ENCODE measurements at regions not wholly inside any gene's neighbourhood (a gene's known extent, or its start where the extent isn't known, plus 50 kb on each side); places are given as distances from the start of the nearest gene placed in this dataset.

DNA sequence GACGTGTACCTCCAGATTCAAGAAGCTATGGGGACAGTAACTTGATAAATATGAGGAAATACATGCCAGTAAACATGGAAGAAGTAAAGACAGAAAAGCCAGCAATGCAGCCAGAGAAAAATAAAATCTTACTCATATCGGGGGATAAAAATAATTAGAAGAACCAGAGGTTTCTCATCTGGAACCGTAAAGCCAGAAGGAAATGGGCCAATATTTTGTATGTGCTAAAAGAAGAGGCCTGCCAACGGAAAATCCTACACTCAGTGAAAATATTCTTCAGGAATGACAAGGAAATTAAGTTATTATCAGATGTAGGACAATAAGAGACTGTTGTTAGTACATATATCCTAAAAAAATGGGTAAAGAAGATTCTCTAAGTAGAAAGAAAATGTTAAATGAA, 401.2 kb downstream of the CDC14C start:
- TF ChIP-seq EZH2 (IDR thresholded peaks at IDR 0.05; ENCODE audit: low read depth, unreplicated experiment) (no peak), POLR2AphosphoS5 (IDR thresholded peaks at IDR 0.05; ENCODE audit: low read depth) (no peak)
- TF ChIP-seq, protein P1, sequence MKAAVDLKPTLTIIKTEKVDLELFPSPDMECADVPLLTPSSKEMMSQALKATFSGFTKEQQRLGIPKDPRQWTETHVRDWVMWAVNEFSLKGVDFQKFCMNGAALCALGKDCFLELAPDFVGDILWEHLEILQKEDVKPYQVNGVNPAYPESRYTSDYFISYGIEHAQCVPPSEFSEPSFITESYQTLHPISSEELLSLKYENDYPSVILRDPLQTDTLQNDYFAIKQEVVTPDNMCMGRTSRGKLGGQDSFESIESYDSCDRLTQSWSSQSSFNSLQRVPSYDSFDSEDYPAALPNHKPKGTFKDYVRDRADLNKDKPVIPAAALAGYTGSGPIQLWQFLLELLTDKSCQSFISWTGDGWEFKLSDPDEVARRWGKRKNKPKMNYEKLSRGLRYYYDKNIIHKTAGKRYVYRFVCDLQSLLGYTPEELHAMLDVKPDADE (IDR thresholded peaks at IDR 0.05), result no peak
- TF ChIP-seq, protein P2, sequence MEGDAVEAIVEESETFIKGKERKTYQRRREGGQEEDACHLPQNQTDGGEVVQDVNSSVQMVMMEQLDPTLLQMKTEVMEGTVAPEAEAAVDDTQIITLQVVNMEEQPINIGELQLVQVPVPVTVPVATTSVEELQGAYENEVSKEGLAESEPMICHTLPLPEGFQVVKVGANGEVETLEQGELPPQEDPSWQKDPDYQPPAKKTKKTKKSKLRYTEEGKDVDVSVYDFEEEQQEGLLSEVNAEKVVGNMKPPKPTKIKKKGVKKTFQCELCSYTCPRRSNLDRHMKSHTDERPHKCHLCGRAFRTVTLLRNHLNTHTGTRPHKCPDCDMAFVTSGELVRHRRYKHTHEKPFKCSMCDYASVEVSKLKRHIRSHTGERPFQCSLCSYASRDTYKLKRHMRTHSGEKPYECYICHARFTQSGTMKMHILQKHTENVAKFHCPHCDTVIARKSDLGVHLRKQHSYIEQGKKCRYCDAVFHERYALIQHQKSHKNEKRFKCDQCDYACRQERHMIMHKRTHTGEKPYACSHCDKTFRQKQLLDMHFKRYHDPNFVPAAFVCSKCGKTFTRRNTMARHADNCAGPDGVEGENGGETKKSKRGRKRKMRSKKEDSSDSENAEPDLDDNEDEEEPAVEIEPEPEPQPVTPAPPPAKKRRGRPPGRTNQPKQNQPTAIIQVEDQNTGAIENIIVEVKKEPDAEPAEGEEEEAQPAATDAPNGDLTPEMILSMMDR (conservative IDR thresholded peaks at IDR 0.05; ENCODE audit: low read depth in 2 of 2), result no peak

Data from GM23338 (cell line).